Thyroid gland (tissue), 4 donors: ENCODE measurements at regions not wholly inside any gene's neighbourhood (a gene's known extent, or its start where the extent isn't known, plus 50 kb on each side); places are given as distances from the start of the nearest gene placed in this dataset.

ENCODE experiments used
- CTCF ChIP-seq, 6 experiments: fragments of 200-600 bp in 3 of 6; fragments of 450-650 bp in 3 of 6; sonication (generic) in 3 of 6; IDR thresholded peaks; one replicate each; pipeline ENCODE4 v1.5.1; 2016 to 2019; ENCODE audit warnings: antibody characterized with exemption in 6 of 6, mild to moderate bottlenecking in 2 of 6, inconsistent platforms in 1 of 6, moderate library complexity in 1 of 6
- POLR2A ChIP-seq, 2 donors: fragments of 450-650 bp; IDR thresholded peaks; one replicate each; pipeline ENCODE4 v1.6.1; 2017; ENCODE audit warnings: antibody characterized with exemption in 2 of 2, mild to moderate bottlenecking in 2 of 2, moderate library complexity in 1 of 2

GRCh38 chr6:148286563-148286962 lies 56.1 kb upstream of the SASH1 start:
- TF ChIP-seq CTCF (IDR thresholded peaks at IDR 0.05), result no peak
- TF ChIP-seq POLR2A (IDR thresholded peaks at IDR 0.05), result no peak
